ENCODE measurements at regions not wholly inside any gene's neighbourhood (a gene's known extent, or its start where the extent isn't known, plus 50 kb on each side); places are given as distances from the start of the nearest gene placed in this dataset.

- Histone ChIP-seq H3K27ac (replicated peaks) (no peak overlapping the region), H3K4me1 (peaks cover 29% of the 10 kb centered on the region), H3K36me3 (peaks cover 52% of the 10 kb centered on the region), H3K9me3 (replicated peaks) (no peaks in the 10 kb centered on the region), H3K27me3 (ENCODE audit: low read depth) (no peaks in the 10 kb centered on the region), H3K4me3 (no peak overlapping the region)
- peak; percentile 8 for DNase-seq
- intact Hi-C loops (cut with micrococcal nuclease), result no loop called here
- TF ChIP-seq CTCF (IDR thresholded peaks at IDR 0.05; ENCODE audit: borderline replicate concordance), result no peak
Observed at GRCh38 chr17:77487211-77487629, 346.5 kb downstream of the SEC14L1 start.

- Histone ChIP-seq H3K27ac (replicated peaks) (no peak overlapping the region), H3K27me3 (ENCODE audit: low read depth) (no peaks in the 10 kb centered on the region), H3K36me3 (peaks cover 52% of the 10 kb centered on the region), H3K9me3 (replicated peaks) (no peaks in the 10 kb centered on the region), H3K4me1 (peaks cover 25% of the 10 kb centered on the region), H3K4me3 (no peak overlapping the region)
- no peak for TF ChIP-seq CTCF (IDR thresholded peaks at IDR 0.05; ENCODE audit: borderline replicate concordance)
- intact Hi-C loops (cut with micrococcal nuclease), result no loop called here
- peak; percentile 13 for DNase-seq
Observed at GRCh38 chr17:77487677-77488530, 347.1 kb downstream of the SEC14L1 start.

GRCh38 chr17:77488531-77489238 lies 347.9 kb downstream of the SEC14L1 start:
- Histone ChIP-seq H3K27me3 (ENCODE audit: low read depth) (no peaks in the 10 kb centered on the region), H3K36me3 (peaks cover 50% of the 10 kb centered on the region), H3K4me3 (no peak overlapping the region), H3K27ac (replicated peaks) (peak overlapping the region; percentile 68), H3K4me1 (peaks cover 25% of the 10 kb centered on the region), H3K9me3 (replicated peaks) (no peaks in the 10 kb centered on the region)
- DNase-seq, result peak; percentile 17
- no peak for TF ChIP-seq CTCF (IDR thresholded peaks at IDR 0.05; ENCODE audit: borderline replicate concordance)
- intact Hi-C loops (cut with micrococcal nuclease), result no loop called here

- Histone ChIP-seq H3K27ac (replicated peaks) (peak overlapping the region; percentile 68), H3K4me3 (no peak overlapping the region), H3K27me3 (ENCODE audit: low read depth) (no peaks in the 10 kb centered on the region), H3K9me3 (replicated peaks) (no peaks in the 10 kb centered on the region), H3K36me3 (peaks cover 48% of the 10 kb centered on the region), H3K4me1 (peaks cover 28% of the 10 kb centered on the region)
- TF ChIP-seq CTCF (IDR thresholded peaks at IDR 0.05; ENCODE audit: borderline replicate concordance), result no peak
- peak; percentile 15 for DNase-seq
- intact Hi-C loops (cut with micrococcal nuclease), result no loop called here
Observed at GRCh38 chr17:77489239-77489892, 348.6 kb downstream of the SEC14L1 start.

GRCh38 chr17:77489893-77490255 lies 349.1 kb downstream of the SEC14L1 start:
- H3K4me3 ChIP-seq, result peak overlapping the region; percentile 9
- intact Hi-C loops (cut with micrococcal nuclease), result loop anchor here (5.0 kb wide), 1 partner anchor 58 kb away; no protein-coding TSS in a partner anchor
- H3K27ac ChIP-seq (replicated peaks), result peak overlapping the region; percentile 68
- no peak for TF ChIP-seq CTCF (IDR thresholded peaks at IDR 0.05; ENCODE audit: borderline replicate concordance)
- peak; percentile 92 for DNase-seq
- peaks cover 33% of the 10 kb centered on the region for H3K4me1 ChIP-seq
- H3K9me3 ChIP-seq (replicated peaks), result no peaks in the 10 kb centered on the region
- H3K27me3 ChIP-seq (ENCODE audit: low read depth), result no peaks in the 10 kb centered on the region
- peaks cover 52% of the 10 kb centered on the region for H3K36me3 ChIP-seq

Data from left ventricle myocardium inferior (tissue), 1 donor.